ENCODE measurements at regions not wholly inside any gene's neighbourhood (a gene's known extent, or its start where the extent isn't known, plus 50 kb on each side); places are given as distances from the start of the nearest gene placed in this dataset.

- no peak overlapping the region for H3K4me2 ChIP-seq (ENCODE audit: low read length)
- H3K36me3 ChIP-seq (ENCODE audit: insufficient read depth, low read length) = no peaks in the 10 kb centered on the region
- DNase-seq (ENCODE audit: low read depth) = no peak
- H3K27me3 ChIP-seq (ENCODE audit: insufficient read depth, low read length) = no peaks in the 10 kb centered on the region
- Mint-ChIP-seq H3K4me3 (ENCODE audit: unreplicated experiment) (no peak overlapping the region), H3K27me3 (ENCODE audit: low read depth, unreplicated experiment) (no peaks in the 10 kb centered on the region), H3K36me3 (ENCODE audit: low read depth, unreplicated experiment) (no peaks in the 10 kb centered on the region), H3K4me1 (ENCODE audit: low read depth, unreplicated experiment) (peaks cover 2% of the 10 kb centered on the region), H3K27ac (ENCODE audit: unreplicated experiment) (no peak overlapping the region), H3K9me3 (ENCODE audit: unreplicated experiment) (peaks cover 4% of the 10 kb centered on the region)
- no peak overlapping the region for H3K4me3 ChIP-seq (ENCODE audit: insufficient read depth, low read depth, low read length)
- H4K20me1 ChIP-seq (ENCODE audit: insufficient read depth, low read length) = no peaks in the 10 kb centered on the region
- TF ChIP-seq CTCF (IDR thresholded peaks at IDR 0.05; ENCODE audit: insufficient read depth, low read depth, low read length) (no peak), EZH2 (IDR thresholded peaks at IDR 0.05; ENCODE audit: insufficient read depth, low read length) (no peak)
- H3K9ac ChIP-seq (ENCODE audit: low read length) = no peak overlapping the region
- H3K4me1 ChIP-seq (ENCODE audit: insufficient read depth, low read length) = peaks cover 11% of the 10 kb centered on the region
- no peak overlapping the region for H2AFZ ChIP-seq (ENCODE audit: low read depth, low read length)
- FAIRE-seq = no peak
- H3K79me2 ChIP-seq (ENCODE audit: insufficient read depth, low read length) = no peaks in the 10 kb centered on the region
- H3K9me3 ChIP-seq (ENCODE audit: insufficient read depth, low read depth, low read length) = no peaks in the 10 kb centered on the region
- H3K27ac ChIP-seq (ENCODE audit: low read depth, low read length) = no peak overlapping the region
These were observed 158.0 kb upstream of the PRDX4 start for GRCh38 chrX:23509256-23509655.

- no peak overlapping the region for H3K27ac Mint-ChIP-seq (ENCODE audit: unreplicated experiment)
- H3K36me3 Mint-ChIP-seq (ENCODE audit: low read depth, unreplicated experiment) = no peaks in the 10 kb centered on the region
- H3K9me3 Mint-ChIP-seq (ENCODE audit: unreplicated experiment) = peaks cover 4% of the 10 kb centered on the region
- Histone ChIP-seq H3K27ac (ENCODE audit: low read depth, low read length) (no peak overlapping the region), H3K27me3 (ENCODE audit: insufficient read depth, low read length) (no peaks in the 10 kb centered on the region), H4K20me1 (ENCODE audit: insufficient read depth, low read length) (no peaks in the 10 kb centered on the region), H3K79me2 (ENCODE audit: insufficient read depth, low read length) (no peaks in the 10 kb centered on the region), H3K4me3 (ENCODE audit: insufficient read depth, low read depth, low read length) (no peak overlapping the region), H3K9me3 (ENCODE audit: insufficient read depth, low read depth, low read length) (no peaks in the 10 kb centered on the region), H3K4me1 (ENCODE audit: insufficient read depth, low read length) (peaks cover 3% of the 10 kb centered on the region), H3K4me2 (ENCODE audit: low read length) (no peak overlapping the region), H3K9ac (ENCODE audit: low read length) (no peak overlapping the region), H3K36me3 (ENCODE audit: insufficient read depth, low read length) (no peaks in the 10 kb centered on the region), H2AFZ (ENCODE audit: low read depth, low read length) (no peak overlapping the region)
- peak; percentile 56 for FAIRE-seq
- no peak overlapping the region for H3K4me3 Mint-ChIP-seq (ENCODE audit: unreplicated experiment)
- H3K4me1 Mint-ChIP-seq (ENCODE audit: low read depth, unreplicated experiment) = no peaks in the 10 kb centered on the region
- TF ChIP-seq CTCF (IDR thresholded peaks at IDR 0.05; ENCODE audit: insufficient read depth, low read depth, low read length) = no peak
- TF ChIP-seq EZH2 (IDR thresholded peaks at IDR 0.05; ENCODE audit: insufficient read depth, low read length) = no peak
- no peak for DNase-seq (ENCODE audit: low read depth)
- no peaks in the 10 kb centered on the region for H3K27me3 Mint-ChIP-seq (ENCODE audit: low read depth, unreplicated experiment)
These were observed 155.5 kb upstream of the PRDX4 start for GRCh38 chrX:23511793-23512192.

GRCh38 chrX:23513121-23513520 lies 154.2 kb upstream of the PRDX4 start:
- Histone ChIP-seq H3K4me2 (ENCODE audit: low read length) (no peak overlapping the region), H3K4me3 (ENCODE audit: insufficient read depth, low read depth, low read length) (no peak overlapping the region), H3K9ac (ENCODE audit: low read length) (no peak overlapping the region), H4K20me1 (ENCODE audit: insufficient read depth, low read length) (no peaks in the 10 kb centered on the region), H3K4me1 (ENCODE audit: insufficient read depth, low read length) (peaks cover 3% of the 10 kb centered on the region), H3K27ac (ENCODE audit: low read depth, low read length) (no peak overlapping the region), H3K79me2 (ENCODE audit: insufficient read depth, low read length) (no peaks in the 10 kb centered on the region), H2AFZ (ENCODE audit: low read depth, low read length) (no peak overlapping the region), H3K9me3 (ENCODE audit: insufficient read depth, low read depth, low read length) (no peaks in the 10 kb centered on the region), H3K36me3 (ENCODE audit: insufficient read depth, low read length) (no peaks in the 10 kb centered on the region), H3K27me3 (ENCODE audit: insufficient read depth, low read length) (no peaks in the 10 kb centered on the region)
- H3K27me3 Mint-ChIP-seq (ENCODE audit: low read depth, unreplicated experiment) = no peaks in the 10 kb centered on the region
- H3K27ac Mint-ChIP-seq (ENCODE audit: unreplicated experiment) = no peak overlapping the region
- H3K4me3 Mint-ChIP-seq (ENCODE audit: unreplicated experiment) = no peak overlapping the region
- DNase-seq (ENCODE audit: low read depth) = no peak
- H3K4me1 Mint-ChIP-seq (ENCODE audit: low read depth, unreplicated experiment) = no peaks in the 10 kb centered on the region
- H3K36me3 Mint-ChIP-seq (ENCODE audit: low read depth, unreplicated experiment) = no peaks in the 10 kb centered on the region
- peaks cover 4% of the 10 kb centered on the region for H3K9me3 Mint-ChIP-seq (ENCODE audit: unreplicated experiment)
- FAIRE-seq = peak; percentile 64
- TF ChIP-seq CTCF (IDR thresholded peaks at IDR 0.05; ENCODE audit: insufficient read depth, low read depth, low read length) = no peak
- no peak for TF ChIP-seq EZH2 (IDR thresholded peaks at IDR 0.05; ENCODE audit: insufficient read depth, low read length)

All from astrocyte (in vitro differentiated cells and primary cell).